ENCODE measurements at regions not wholly inside any gene's neighbourhood (a gene's known extent, or its start where the extent isn't known, plus 50 kb on each side); places are given as distances from the start of the nearest gene placed in this dataset.

GRCh38 chr16:82476786-82477185 is 150.0 kb upstream of the CDH13 start:
- no peaks in the 10 kb centered on the region for H3K36me3 Mint-ChIP-seq (ENCODE audit: low read depth)
- no peak for TF ChIP-seq CTCF (IDR thresholded peaks at IDR 0.05)

GRCh38 chr16:82470620-82471152 is 156.1 kb upstream of the CDH13 start:
- intact Hi-C loops (cut with micrococcal nuclease) = no loop called here
- Mint-ChIP-seq H3K4me3 (no peak overlapping the region), H3K27me3 (peaks cover 5% of the 10 kb centered on the region), H3K4me1 (no peaks in the 10 kb centered on the region), H3K36me3 (ENCODE audit: low read depth) (no peaks in the 10 kb centered on the region), H3K9me3 (peaks cover 7% of the 10 kb centered on the region), H3K27ac (no peak overlapping the region)
- POLR2A ChIA-PET = no interaction called here
- TF ChIP-seq CTCF (IDR thresholded peaks at IDR 0.05) = no peak
- ATAC-seq (ENCODE audit: low read depth) (no peak), DNase-seq (no peak)
- CTCF ChIA-PET = no interaction called here

More at GRCh38 chr16:82476786-82477185, 150.0 kb upstream of the CDH13 start:
- Mint-ChIP-seq H3K9me3 (peaks cover 7% of the 10 kb centered on the region), H3K27me3 (peaks cover 5% of the 10 kb centered on the region), H3K27ac (no peak overlapping the region), H3K4me1 (no peaks in the 10 kb centered on the region), H3K4me3 (no peak overlapping the region)
- ChIA-PET POLR2A (no interaction called here), CTCF (no interaction called here)
- intact Hi-C loops (cut with micrococcal nuclease) = no loop called here
- DNase-seq = no peak
- ATAC-seq (ENCODE audit: low read depth) = no peak

- ChIA-PET POLR2A (no interaction called here), CTCF (no interaction called here)
- Mint-ChIP-seq H3K36me3 (ENCODE audit: low read depth) (no peaks in the 10 kb centered on the region), H3K4me1 (no peaks in the 10 kb centered on the region), H3K4me3 (no peak overlapping the region), H3K27me3 (peaks cover 5% of the 10 kb centered on the region), H3K27ac (no peak overlapping the region), H3K9me3 (peaks cover 7% of the 10 kb centered on the region)
- TF ChIP-seq CTCF (IDR thresholded peaks at IDR 0.05) = no peak
- ATAC-seq (ENCODE audit: low read depth) (no peak), DNase-seq (no peak)
- intact Hi-C loops (cut with micrococcal nuclease) = no loop called here
Measured at GRCh38 chr16:82470016-82470415, 156.8 kb upstream of the CDH13 start.

- no peak for ATAC-seq (ENCODE audit: low read depth)
- CTCF ChIA-PET = no interaction called here
- no peaks in the 10 kb centered on the region for H3K4me1 Mint-ChIP-seq
Measured at GRCh38 chr16:82464187-82464586, 162.6 kb upstream of the CDH13 start.

GRCh38 chr16:82460766-82461165 is 166.0 kb upstream of the CDH13 start:
- no peaks in the 10 kb centered on the region for H3K36me3 Mint-ChIP-seq (ENCODE audit: low read depth)
- ATAC-seq (ENCODE audit: low read depth) (no peak), DNase-seq (no peak)
- H3K9me3 Mint-ChIP-seq = no peaks in the 10 kb centered on the region
- H3K4me3 Mint-ChIP-seq = no peak overlapping the region
- H3K27me3 Mint-ChIP-seq = no peaks in the 10 kb centered on the region
- ChIA-PET CTCF (no interaction called here), POLR2A (no interaction called here)
- no peak for TF ChIP-seq CTCF (IDR thresholded peaks at IDR 0.05)
- intact Hi-C loops (cut with micrococcal nuclease) = no loop called here
- no peaks in the 10 kb centered on the region for H3K4me1 Mint-ChIP-seq
- no peak overlapping the region for H3K27ac Mint-ChIP-seq

More at GRCh38 chr16:82464187-82464586, 162.6 kb upstream of the CDH13 start:
- Mint-ChIP-seq H3K9me3 (no peaks in the 10 kb centered on the region), H3K27ac (no peak overlapping the region), H3K36me3 (ENCODE audit: low read depth) (no peaks in the 10 kb centered on the region), H3K4me3 (no peak overlapping the region), H3K27me3 (no peaks in the 10 kb centered on the region)
- POLR2A ChIA-PET = no interaction called here
- no peak for TF ChIP-seq CTCF (IDR thresholded peaks at IDR 0.05)
- intact Hi-C loops (cut with micrococcal nuclease) = no loop called here
- DNase-seq = no peak
